Spleen (tissue), 11 donors: ENCODE measurements at regions not wholly inside any gene's neighbourhood (a gene's known extent, or its start where the extent isn't known, plus 50 kb on each side); places are given as distances from the start of the nearest gene placed in this dataset.

Experiments
- DNase-seq: peaks from one replicate; pipeline ENCODE4 v3.0.0-alpha.2; 2020
- H3K27ac ChIP-seq, 8 donors: fragments of 200-600 bp; sonication (generic) in 7 of 8; 1 replicate in 4 of 8; 2 replicates in 4 of 8; pipeline versions ENCODE4 v1.5.0 to v1.8.0; 2016 to 2021; ENCODE audit warnings: inconsistent platforms in 4 of 8, mild to moderate bottlenecking in 4 of 8, moderate library complexity in 1 of 8
- H3K27me3 ChIP-seq, 7 donors: fragments of 200-600 bp; sonication (generic) in 6 of 7; replicated peaks in 1 of 7; 1 replicate in 4 of 7; 2 replicates in 3 of 7; pipeline versions ENCODE4 v1.5.0 to v1.8.0; 2016 to 2021; ENCODE audit warnings: inconsistent platforms in 3 of 7, mild to moderate bottlenecking in 1 of 7
- H3K36me3 ChIP-seq, 6 donors: fragments of 200-600 bp; sonication (generic) in 5 of 6; 1 replicate in 4 of 6; 2 replicates in 2 of 6; pipeline versions ENCODE4 v1.5.0 to v1.8.0; 2016 to 2021; ENCODE audit warnings: inconsistent platforms in 2 of 6
- H3K4me1 ChIP-seq, 6 donors: fragments of 200-600 bp; sonication (generic) in 5 of 6; 1 replicate in 3 of 6; 2 replicates in 3 of 6; pipeline versions ENCODE4 v1.5.0 to v1.8.0; 2016 to 2021; ENCODE audit warnings: inconsistent platforms in 3 of 6
- H3K4me3 ChIP-seq, 8 donors: fragments of 200-600 bp; sonication (generic) in 7 of 8; 1 replicate in 4 of 8; 2 replicates in 4 of 8; pipeline versions ENCODE4 v1.5.0 to v1.8.0; 2016 to 2021; ENCODE audit warnings: inconsistent platforms in 4 of 8, mild to moderate bottlenecking in 4 of 8, moderate library complexity in 2 of 8
- H3K9me3 ChIP-seq, 8 donors: fragments of 200-600 bp; sonication (generic) in 7 of 8; 1 replicate in 4 of 8; 2 replicates in 4 of 8; pipeline versions ENCODE4 v1.5.0 to v1.8.0; 2016 to 2021; ENCODE audit warnings: inconsistent platforms in 4 of 8
- CTCF ChIP-seq, 11 experiments: fragments of 200-600 bp in 7 of 11; fragments of 450-650 bp in 4 of 11; sonication (generic) in 4 of 11; IDR thresholded peaks in 8 of 11; conservative IDR thresholded peaks in 3 of 11; 1 replicate in 7 of 11; 2 replicates in 4 of 11; pipeline versions ENCODE4 v1.4.0 to v1.8.0; 2016 to 2021; ENCODE audit warnings: antibody characterized with exemption in 11 of 11, inconsistent platforms in 4 of 11, mild to moderate bottlenecking in 1 of 11
- POLR2A ChIP-seq, 3 donors: fragments of 450-650 bp; IDR thresholded peaks; one replicate each; pipeline ENCODE4 v1.5.1; 2017; ENCODE audit warnings: antibody characterized with exemption in 3 of 3, mild to moderate bottlenecking in 1 of 3
- POLR2AphosphoS5 ChIP-seq, 3 donors: sonication (generic); formaldehyde crosslinking; IDR thresholded peaks; one replicate each; pipeline ENCODE4 v1.5.1; 2017; ENCODE audit warnings: antibody characterized with exemption in 3 of 3
- WGBS, 5 donors: extraction: QIAGEN DNeasy Blood & Tissue Kit in 3 of 5; methylation state at CpG; one replicate each; pipeline versions ENCODE4 v1.1.5 to v1.1.7; 2013 to 2018; 5-methylcytosine and 5-hydroxymethylcytosine counted together
- intact Hi-C: fragments of 100-400 bp; cut with DNase I; formaldehyde crosslinking; loops from one replicate; pipeline ENCODE4 v1.15.0; 2023; ENCODE audit warnings: low total_unique reads
- donor health status: healthy with polysubstance abuse.
- donor health status: DM: no; HTN: no; CAD: no; lungs with moderate emphysema.
- donor health status: DM: no; HTN: no; CAD: no.
- donor health status: Bipolar disorder and iron deficiency.
- donor health status: healthy.
- donor health status: DM: no; HTN: no; CAD: no.
- donor health status: DM: yes; HTN: yes; CAD: no.

GRCh38 chr4:30844861-30845582 lies 124.9 kb downstream of the PCDH7 start:
- H3K4me1 ChIP-seq: no peaks in the 10 kb centered on the region
- no peaks in the 10 kb centered on the region for H3K27me3 ChIP-seq
- no peak overlapping the region for H3K27ac ChIP-seq
- intact Hi-C loops: no loop called here
- H3K9me3 ChIP-seq: no peaks in the 10 kb centered on the region
- WGBS, 5 donors: 67 to 83% (median 74%) methylated on average over 3 of the region's 3 CpGs
- no peak for TF ChIP-seq CTCF (IDR thresholded peaks at IDR 0.05 in 8 of 11, conservative IDR thresholded peaks at IDR 0.05 in 3 of 11)
- H3K36me3 ChIP-seq: no peaks in the 10 kb centered on the region
- DNase-seq: no peak
- no peak overlapping the region for H3K4me3 ChIP-seq

- intact Hi-C loops: no loop called here
Observed at GRCh38 chr4:30847167-30847566, 127.0 kb downstream of the PCDH7 start.

GRCh38 chr4:30847958-30848357 lies 127.8 kb downstream of the PCDH7 start:
- no peak for TF ChIP-seq CTCF (IDR thresholded peaks at IDR 0.05 in 8 of 11, conservative IDR thresholded peaks at IDR 0.05 in 3 of 11)
- TF ChIP-seq POLR2A (IDR thresholded peaks at IDR 0.05): no peak
- no peak for TF ChIP-seq POLR2AphosphoS5 (IDR thresholded peaks at IDR 0.05)
- WGBS, 5 donors: 87 to 96% (median 92%) methylated on average over 1 of the region's 1 CpG
- no peaks in the 10 kb centered on the region for H3K27me3 ChIP-seq
- H3K4me3 ChIP-seq: no peak overlapping the region
- H3K4me1 ChIP-seq: no peaks in the 10 kb centered on the region
- DNase-seq: no peak
- no peak overlapping the region for H3K27ac ChIP-seq
- intact Hi-C loops: no loop called here
- no peaks in the 10 kb centered on the region for H3K36me3 ChIP-seq
- no peaks in the 10 kb centered on the region for H3K9me3 ChIP-seq

More at GRCh38 chr4:30847167-30847566, 127.0 kb downstream of the PCDH7 start:
- no peak for DNase-seq
- Histone ChIP-seq H3K27me3 (no peaks in the 10 kb centered on the region), H3K9me3 (no peaks in the 10 kb centered on the region), H3K27ac (no peak overlapping the region), H3K4me3 (no peak overlapping the region), H3K36me3 (no peaks in the 10 kb centered on the region), H3K4me1 (no peaks in the 10 kb centered on the region)
- TF ChIP-seq POLR2AphosphoS5 (IDR thresholded peaks at IDR 0.05) (no peak), POLR2A (IDR thresholded peaks at IDR 0.05) (no peak), CTCF (IDR thresholded peaks at IDR 0.05 in 8 of 11, conservative IDR thresholded peaks at IDR 0.05 in 3 of 11) (no peak)
- 42 to 76% (median 48%) methylated on average over 1 of the region's 1 CpG for WGBS, 5 donors

GRCh38 chr4:30854531-30854930 lies 134.4 kb downstream of the PCDH7 start:
- Histone ChIP-seq H3K9me3 (no peaks in the 10 kb centered on the region), H3K27ac (no peak overlapping the region), H3K4me1 (no peaks in the 10 kb centered on the region), H3K36me3 (no peaks in the 10 kb centered on the region), H3K27me3 (no peaks in the 10 kb centered on the region), H3K4me3 (no peak overlapping the region)
- TF ChIP-seq POLR2A (IDR thresholded peaks at IDR 0.05) (no peak), POLR2AphosphoS5 (IDR thresholded peaks at IDR 0.05) (no peak), CTCF (IDR thresholded peaks at IDR 0.05 in 8 of 11, conservative IDR thresholded peaks at IDR 0.05 in 3 of 11) (no peak)
- intact Hi-C loops: no loop called here
- 52 to 75% (median 69%) methylated on average over 3 of the region's 3 CpGs for WGBS, 5 donors
- no peak for DNase-seq
